Prostate gland (tissue), 2 donors: ENCODE measurements at regions not wholly inside any gene's neighbourhood (a gene's known extent, or its start where the extent isn't known, plus 50 kb on each side); places are given as distances from the start of the nearest gene placed in this dataset.

Experiments
- POLR2A ChIP-seq: fragments of 450-650 bp; IDR thresholded peaks from one replicate; pipeline ENCODE4 v1.6.1; 2016; ENCODE audit warnings: antibody characterized with exemption, mild to moderate bottlenecking
- POLR2AphosphoS5 ChIP-seq: sonication (generic); formaldehyde crosslinking; IDR thresholded peaks from one replicate; pipeline ENCODE4 v1.6.1; 2017; ENCODE audit warnings: antibody characterized with exemption
- TF ChIP-seq, protein P1 (sequence below), 4 experiments: fragments of 200-600 bp in 2 of 4; fragments of 450-650 bp in 2 of 4; sonication (generic) in 2 of 4; IDR thresholded peaks; 1 replicate in 3 of 4; 2 replicates in 1 of 4; pipeline ENCODE4 v1.5.1; 2016 to 2019; ENCODE audit warnings: antibody characterized with exemption in 4 of 4, mild to moderate bottlenecking in 2 of 4, moderate library complexity in 2 of 4

DNA sequence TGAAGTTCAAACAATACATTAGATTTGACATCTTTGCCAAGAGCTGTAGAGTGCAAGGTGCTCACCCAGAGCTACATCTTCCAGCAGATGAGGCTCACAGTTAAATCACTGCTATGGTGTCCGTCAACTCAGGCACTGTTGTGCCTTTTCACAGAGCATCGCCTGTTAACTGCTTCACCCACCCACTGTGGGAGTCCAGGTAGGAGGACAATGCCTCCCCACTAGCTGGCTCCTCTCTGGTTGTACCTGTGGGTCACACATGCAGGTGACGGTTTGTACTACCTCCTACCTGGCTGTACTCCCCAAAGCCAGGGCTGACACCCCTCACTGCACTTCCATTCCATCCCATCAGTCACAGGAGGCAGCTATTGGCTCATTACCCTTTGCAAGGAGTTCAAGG is 84.6 kb upstream of the TOP3B start:
- TF ChIP-seq, protein P1, sequence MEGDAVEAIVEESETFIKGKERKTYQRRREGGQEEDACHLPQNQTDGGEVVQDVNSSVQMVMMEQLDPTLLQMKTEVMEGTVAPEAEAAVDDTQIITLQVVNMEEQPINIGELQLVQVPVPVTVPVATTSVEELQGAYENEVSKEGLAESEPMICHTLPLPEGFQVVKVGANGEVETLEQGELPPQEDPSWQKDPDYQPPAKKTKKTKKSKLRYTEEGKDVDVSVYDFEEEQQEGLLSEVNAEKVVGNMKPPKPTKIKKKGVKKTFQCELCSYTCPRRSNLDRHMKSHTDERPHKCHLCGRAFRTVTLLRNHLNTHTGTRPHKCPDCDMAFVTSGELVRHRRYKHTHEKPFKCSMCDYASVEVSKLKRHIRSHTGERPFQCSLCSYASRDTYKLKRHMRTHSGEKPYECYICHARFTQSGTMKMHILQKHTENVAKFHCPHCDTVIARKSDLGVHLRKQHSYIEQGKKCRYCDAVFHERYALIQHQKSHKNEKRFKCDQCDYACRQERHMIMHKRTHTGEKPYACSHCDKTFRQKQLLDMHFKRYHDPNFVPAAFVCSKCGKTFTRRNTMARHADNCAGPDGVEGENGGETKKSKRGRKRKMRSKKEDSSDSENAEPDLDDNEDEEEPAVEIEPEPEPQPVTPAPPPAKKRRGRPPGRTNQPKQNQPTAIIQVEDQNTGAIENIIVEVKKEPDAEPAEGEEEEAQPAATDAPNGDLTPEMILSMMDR (IDR thresholded peaks at IDR 0.05), result no peak
- TF ChIP-seq POLR2A, result no peak
- no peak for TF ChIP-seq POLR2AphosphoS5
